ENCODE measurements at regions not wholly inside any gene's neighbourhood (a gene's known extent, or its start where the extent isn't known, plus 50 kb on each side); places are given as distances from the start of the nearest gene placed in this dataset.
"Not testable (repeated sequence)": the region's sequence is repeated elsewhere in the genome, so short reads cannot be mapped to it uniquely, and the experiment has no call there.

DNA sequence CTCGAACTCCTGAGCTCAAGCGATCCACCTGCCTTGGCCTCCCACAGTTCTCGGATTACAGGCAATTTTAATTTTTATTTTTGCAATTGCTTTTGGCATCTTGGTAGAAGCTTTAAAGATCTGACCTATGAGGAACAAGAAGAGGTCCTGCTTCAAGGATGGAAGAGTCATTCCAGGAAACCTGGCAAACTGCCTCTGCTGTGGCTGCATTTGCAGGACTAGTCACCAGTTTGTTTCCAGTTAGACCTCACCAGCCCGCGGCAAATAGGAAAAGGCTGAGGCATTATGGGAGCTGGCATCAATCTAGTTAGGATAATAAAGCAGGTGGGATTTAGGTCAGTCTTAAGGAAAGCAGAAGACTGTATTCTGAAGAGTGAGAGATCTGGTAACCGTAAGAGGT, 51.9 kb upstream of the LAS1L start:
- POLR2A ChIA-PET: no interaction called here
- TF ChIP-seq EGR1 (IDR thresholded peaks at IDR 0.05; ENCODE audit: low read depth): no peak
- no peak for TF ChIP-seq CTCF (IDR thresholded peaks at IDR 0.05 in 2 of 3, conservative IDR thresholded peaks at IDR 0.05 in 1 of 3; ENCODE audit: borderline replicate concordance in 1 of 3, insufficient read depth in 1 of 3, low read depth in 2 of 3, low read length in 2 of 3)
- no peak for TF ChIP-seq YY1 (IDR thresholded peaks at IDR 0.05; ENCODE audit: extremely low read depth, insufficient replicate concordance, low read depth, low read length)
- TF ChIP-seq CBX3 (IDR thresholded peaks at IDR 0.05; ENCODE audit: low read depth): no peak
- TF ChIP-seq ZFX (IDR thresholded peaks at IDR 0.05): no peak
- no peak for TF ChIP-seq RAD21 (IDR thresholded peaks at IDR 0.05; ENCODE audit: low read depth)
- TF ChIP-seq ZNF274 (IDR thresholded peaks at IDR 0.05; ENCODE audit: low read depth, low read length): no peak
- TF ChIP-seq POLR2A (IDR thresholded peaks at IDR 0.05; ENCODE audit: borderline replicate concordance, extremely low read depth, insufficient read depth, insufficient read length): no peak
- no peak for TF ChIP-seq CEBPB (IDR thresholded peaks at IDR 0.05; ENCODE audit: low read depth)
- TF ChIP-seq SIN3A (IDR thresholded peaks at IDR 0.05; ENCODE audit: low read depth): no peak
- TF ChIP-seq ELF1 (IDR thresholded peaks at IDR 0.05; ENCODE audit: borderline replicate concordance, low read depth): no peak
- TF ChIP-seq JUND (IDR thresholded peaks at IDR 0.05): no peak
- TF ChIP-seq FOSL1 (IDR thresholded peaks at IDR 0.05; ENCODE audit: low read depth): no peak
- TF ChIP-seq, protein P1, sequence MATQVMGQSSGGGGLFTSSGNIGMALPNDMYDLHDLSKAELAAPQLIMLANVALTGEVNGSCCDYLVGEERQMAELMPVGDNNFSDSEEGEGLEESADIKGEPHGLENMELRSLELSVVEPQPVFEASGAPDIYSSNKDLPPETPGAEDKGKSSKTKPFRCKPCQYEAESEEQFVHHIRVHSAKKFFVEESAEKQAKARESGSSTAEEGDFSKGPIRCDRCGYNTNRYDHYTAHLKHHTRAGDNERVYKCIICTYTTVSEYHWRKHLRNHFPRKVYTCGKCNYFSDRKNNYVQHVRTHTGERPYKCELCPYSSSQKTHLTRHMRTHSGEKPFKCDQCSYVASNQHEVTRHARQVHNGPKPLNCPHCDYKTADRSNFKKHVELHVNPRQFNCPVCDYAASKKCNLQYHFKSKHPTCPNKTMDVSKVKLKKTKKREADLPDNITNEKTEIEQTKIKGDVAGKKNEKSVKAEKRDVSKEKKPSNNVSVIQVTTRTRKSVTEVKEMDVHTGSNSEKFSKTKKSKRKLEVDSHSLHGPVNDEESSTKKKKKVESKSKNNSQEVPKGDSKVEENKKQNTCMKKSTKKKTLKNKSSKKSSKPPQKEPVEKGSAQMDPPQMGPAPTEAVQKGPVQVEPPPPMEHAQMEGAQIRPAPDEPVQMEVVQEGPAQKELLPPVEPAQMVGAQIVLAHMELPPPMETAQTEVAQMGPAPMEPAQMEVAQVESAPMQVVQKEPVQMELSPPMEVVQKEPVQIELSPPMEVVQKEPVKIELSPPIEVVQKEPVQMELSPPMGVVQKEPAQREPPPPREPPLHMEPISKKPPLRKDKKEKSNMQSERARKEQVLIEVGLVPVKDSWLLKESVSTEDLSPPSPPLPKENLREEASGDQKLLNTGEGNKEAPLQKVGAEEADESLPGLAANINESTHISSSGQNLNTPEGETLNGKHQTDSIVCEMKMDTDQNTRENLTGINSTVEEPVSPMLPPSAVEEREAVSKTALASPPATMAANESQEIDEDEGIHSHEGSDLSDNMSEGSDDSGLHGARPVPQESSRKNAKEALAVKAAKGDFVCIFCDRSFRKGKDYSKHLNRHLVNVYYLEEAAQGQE (IDR thresholded peaks at IDR 0.05; ENCODE audit: low read depth): no peak
- no peak for TF ChIP-seq SP1 (IDR thresholded peaks at IDR 0.05; ENCODE audit: low read depth)
- no peak for TF ChIP-seq ATF3 (IDR thresholded peaks at IDR 0.05)
- no peak for TF ChIP-seq TCF7L2 (IDR thresholded peaks at IDR 0.05; ENCODE audit: borderline replicate concordance, extremely low read depth, insufficient read depth, insufficient read length)
- TF ChIP-seq EZH2 (IDR thresholded peaks at IDR 0.05): no peak
- H3K79me2 ChIP-seq (ENCODE audit: insufficient read depth, low read length): no peaks in the 10 kb centered on the region
- ATAC-seq (no peak), DNase-seq (ENCODE audit: low read depth, low spot score) (no peak)
- intact Hi-C loops (cut with micrococcal nuclease): loop anchor here (10.0 kb wide), 1 partner anchor 1148 kb away; no protein-coding TSS in a partner anchor
- no peaks in the 10 kb centered on the region for H4K20me1 ChIP-seq (ENCODE audit: insufficient read depth)
- no peak overlapping the region for H3K9ac ChIP-seq (ENCODE audit: low read length)
- no TSS peak for BruUV-seq (replicated peaks)
- RAD21 ChIA-PET (ENCODE audit: low non-redundant PET in 1 of 2, low total read pairs in 2 of 2, uncharacterized antibody in 2 of 2, unreplicated experiment in 2 of 2): no interaction called here
- H3K27ac ChIP-seq (ENCODE audit: low read depth, low read length): no peak overlapping the region
- CTCF ChIA-PET: no interaction called here
- H3K36me3 ChIP-seq (ENCODE audit: control insufficient read depth in 1 of 2, insufficient read depth in 2 of 2, low read length in 2 of 2): no peaks in the 10 kb centered on the region
- 0 out of 4 replicates have a peak, but pooled peaks cover 0 to 2% of the 10 kb centered on the region in 2 experiments for H3K4me1 ChIP-seq (ENCODE audit: control insufficient read depth in 1 of 2, insufficient read depth in 2 of 2, low read length in 2 of 2)
- H3K27me3 ChIP-seq (ENCODE audit: insufficient read depth, low read length): no peaks in the 10 kb centered on the region
- H3K9me3 ChIP-seq (ENCODE audit: control insufficient read depth in 1 of 2, insufficient read depth in 1 of 2, low read depth in 1 of 2, low read length in 2 of 2): no peaks in the 10 kb centered on the region
- no peak overlapping the region for H2AFZ ChIP-seq (ENCODE audit: low read depth, low read length, poor library complexity, severe bottlenecking)
- no peaks in the 10 kb centered on the region for H3K9me2 ChIP-seq (ENCODE audit: insufficient read depth)
- no peak overlapping the region for H3K4me2 ChIP-seq (ENCODE audit: low read length)
- no peak overlapping the region for H3K4me3 ChIP-seq (replicated peaks in 1 of 2; ENCODE audit: low read depth in 1 of 2, low read length in 2 of 2)

DNA sequence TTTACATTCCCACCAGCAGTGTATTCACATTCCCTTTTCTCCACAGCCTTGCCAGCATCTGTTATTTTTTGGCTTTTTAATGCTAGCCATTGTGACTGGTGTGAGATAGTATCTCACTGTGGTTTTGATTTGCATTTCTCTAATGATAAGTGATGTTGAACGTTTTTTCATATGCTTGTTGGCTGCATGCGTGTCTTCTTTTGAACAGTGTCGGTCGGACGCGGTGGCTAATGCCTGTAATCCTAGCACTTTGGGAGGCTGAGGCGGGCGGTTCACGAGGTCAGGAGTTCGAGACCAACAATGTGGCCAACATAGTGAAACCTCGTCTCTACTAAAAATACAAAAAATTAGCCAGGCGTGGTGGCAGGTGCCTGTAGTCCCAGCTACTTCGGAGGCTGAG, 50.6 kb upstream of the LAS1L start:
- intact Hi-C loops (cut with micrococcal nuclease): loop anchor here (10.0 kb wide), 1 partner anchor 1150 kb away; no protein-coding TSS in a partner anchor
- H3K9me3 ChIP-seq (ENCODE audit: control insufficient read depth in 1 of 2, insufficient read depth in 1 of 2, low read depth in 1 of 2, low read length in 2 of 2); POLR2A ChIA-PET; H3K4me3 ChIP-seq (replicated peaks in 1 of 2; ENCODE audit: low read depth in 1 of 2, low read length in 2 of 2); RAD21 ChIA-PET (ENCODE audit: low non-redundant PET in 1 of 2, low total read pairs in 2 of 2, uncharacterized antibody in 2 of 2, unreplicated experiment in 2 of 2); CTCF ChIA-PET; H4K20me1 ChIP-seq (ENCODE audit: insufficient read depth); H3K4me2 ChIP-seq (ENCODE audit: low read length); H3K4me1 ChIP-seq (ENCODE audit: control insufficient read depth in 1 of 2, insufficient read depth in 2 of 2, low read length in 2 of 2); H3K9ac ChIP-seq (ENCODE audit: low read length); H3K9me2 ChIP-seq (ENCODE audit: insufficient read depth); H3K27me3 ChIP-seq (ENCODE audit: insufficient read depth, low read length); H3K27ac ChIP-seq (ENCODE audit: low read depth, low read length); DNase-seq (ENCODE audit: low read depth, low spot score); H2AFZ ChIP-seq (ENCODE audit: low read depth, low read length, poor library complexity, severe bottlenecking); ATAC-seq; BruUV-seq (replicated peaks); H3K79me2 ChIP-seq (ENCODE audit: insufficient read depth, low read length); H3K36me3 ChIP-seq (ENCODE audit: control insufficient read depth in 1 of 2, insufficient read depth in 2 of 2, low read length in 2 of 2): not testable (repeated sequence)
